Small intestine (tissue), 7 donors: ENCODE measurements at regions not wholly inside any gene's neighbourhood (a gene's known extent, or its start where the extent isn't known, plus 50 kb on each side); places are given as distances from the start of the nearest gene placed in this dataset.
"Not testable (repeated sequence)": the region's sequence is repeated elsewhere in the genome, so short reads cannot be mapped to it uniquely, and the experiment has no call there.

ENCODE experiments used
- DNase-seq, 2 donors: peaks; one replicate each; pipeline versions ENCODE4 v3.0.0 to v3.0.0-alpha.2; 2013
- FAIRE-seq: peaks from 2 replicates; lab custom pipeline; 2012; peaks lifted over from hg19 to GRCh38; lab: Jason Lieb, UNC
- H3K27ac ChIP-seq, 3 donors: one replicate each; pipeline ENCODE4 v1.5.1; 2013; ENCODE audit warnings: low read length in 2 of 3, mild to moderate bottlenecking in 2 of 3, control low read depth in 1 of 3, inconsistent platforms in 1 of 3, low read depth in 1 of 3, moderate library complexity in 1 of 3
- H3K27me3 ChIP-seq, 3 donors: one replicate each; pipeline ENCODE4 v1.6.1; 2013; ENCODE audit warnings: low read length in 3 of 3, inconsistent platforms in 1 of 3; ENCODE audit not compliant: control insufficient read depth in 3 of 3, insufficient read depth in 3 of 3
- H3K36me3 ChIP-seq, 3 donors: one replicate each; pipeline ENCODE4 v1.6.1; 2013; ENCODE audit warnings: low read length in 3 of 3, inconsistent platforms in 1 of 3, low read depth in 1 of 3, mild to moderate bottlenecking in 1 of 3, moderate library complexity in 1 of 3; ENCODE audit not compliant: control insufficient read depth in 3 of 3, insufficient read depth in 2 of 3
- H3K4me1 ChIP-seq, 3 donors: one replicate each; pipeline ENCODE4 v1.6.1; 2013; ENCODE audit warnings: low read length in 2 of 3, inconsistent platforms in 1 of 3, low read depth in 1 of 3, mild to moderate bottlenecking in 1 of 3, moderate library complexity in 1 of 3; ENCODE audit not compliant: control insufficient read depth in 3 of 3, insufficient read depth in 2 of 3
- H3K4me3 ChIP-seq, 3 donors: one replicate each; pipeline ENCODE4 v1.5.1; 2013; ENCODE audit warnings: low read length in 3 of 3, control low read depth in 1 of 3, inconsistent platforms in 1 of 3, low read depth in 1 of 3, mild to moderate bottlenecking in 1 of 3, moderate library complexity in 1 of 3
- H3K9me3 ChIP-seq, 2 donors: one replicate each; pipeline ENCODE4 v1.6.1; 2013; ENCODE audit warnings: low read depth in 1 of 2, low read length in 1 of 2; ENCODE audit not compliant: control insufficient read depth in 2 of 2, insufficient read depth in 1 of 2
- WGBS, 3 donors: extraction: QIAGEN DNeasy Blood & Tissue Kit; methylation state at CpG; one replicate each; pipeline ENCODE4 v1.1.7; 2013; 5-methylcytosine and 5-hydroxymethylcytosine counted together
- donor health status: healthy with polysubstance abuse.
- donor health status: control.
- donor health status: control.
- donor health status: Bipolar disorder and iron deficiency.
- donor health status: healthy.

DNA sequence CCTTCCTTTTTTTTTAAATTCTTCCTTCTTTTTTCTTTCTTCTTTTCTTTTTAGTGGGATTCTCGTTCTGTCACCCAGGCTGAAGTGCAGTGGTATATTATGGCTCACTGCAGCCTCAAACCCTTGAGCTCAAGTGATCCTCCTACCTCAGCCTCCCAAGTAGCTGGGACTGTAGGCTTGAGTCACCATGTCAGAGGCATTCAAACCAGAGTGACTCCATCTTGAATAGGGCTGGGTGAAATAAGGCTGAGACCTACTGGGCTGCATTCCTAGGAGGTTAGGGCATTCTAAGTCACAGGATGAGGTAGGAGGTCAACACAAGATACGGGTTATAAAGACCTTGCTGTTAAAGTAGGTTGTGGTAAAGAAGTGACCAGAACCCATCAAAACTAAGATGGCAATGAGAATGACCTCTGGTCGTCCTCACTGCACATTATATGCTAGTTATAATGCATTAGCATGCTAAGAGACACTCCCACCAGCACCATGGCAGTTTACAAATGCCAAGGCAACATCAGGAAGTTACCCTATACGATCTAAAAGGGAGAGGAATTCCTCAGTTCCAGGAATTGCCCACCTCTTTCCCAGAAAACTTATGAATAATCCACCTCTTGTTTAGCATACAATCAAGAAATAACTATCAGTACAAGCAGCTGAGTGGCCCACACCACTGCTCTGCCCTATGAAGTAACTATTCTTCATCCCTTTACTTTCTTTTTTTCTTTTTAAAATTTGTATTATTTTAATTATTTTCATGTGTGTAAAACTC lies 99.0 kb upstream of the ITGB1 start:
- 70 to 76% (median 73%) methylated on average over 4 of the region's 4 CpGs for WGBS, 3 donors
- no peak for FAIRE-seq

DNA sequence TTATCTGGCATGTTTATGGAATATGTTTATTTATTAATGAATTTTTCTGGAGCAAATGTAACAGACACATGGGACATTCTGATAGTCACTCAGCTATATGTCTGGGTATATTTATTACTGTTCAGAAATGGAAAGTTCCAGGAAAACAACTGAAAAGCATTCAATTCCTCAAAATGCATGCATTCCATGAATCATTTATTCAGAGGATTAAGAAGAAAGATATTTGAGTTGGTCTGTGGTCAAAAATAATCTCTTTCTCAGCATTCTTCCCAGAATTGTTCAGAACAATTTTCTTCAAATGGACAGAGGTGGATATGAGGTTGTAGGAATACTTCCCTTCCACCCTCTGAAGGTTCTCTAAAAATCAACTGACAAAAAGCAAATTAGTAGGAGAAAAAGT lies 97.6 kb upstream of the ITGB1 start:
- no peaks in the 10 kb centered on the region for H3K36me3 ChIP-seq
- no peaks in the 10 kb centered on the region for H3K27me3 ChIP-seq
- H3K4me1 ChIP-seq, result no peaks in the 10 kb centered on the region
- no peaks in the 10 kb centered on the region for H3K9me3 ChIP-seq
- no peak overlapping the region for H3K27ac ChIP-seq
- FAIRE-seq, result no peak
- DNase-seq, result no peak
- no peak overlapping the region for H3K4me3 ChIP-seq

More for the DNA sequence above, 99.0 kb upstream of the ITGB1 start:
- DNase-seq, result no peak
- no peaks in the 10 kb centered on the region for H3K9me3 ChIP-seq
- no peaks in the 10 kb centered on the region for H3K36me3 ChIP-seq
- no peaks in the 10 kb centered on the region for H3K27me3 ChIP-seq
- no peaks in the 10 kb centered on the region for H3K4me1 ChIP-seq
- H3K27ac ChIP-seq, result no peak overlapping the region
- H3K4me3 ChIP-seq, result no peak overlapping the region

DNA sequence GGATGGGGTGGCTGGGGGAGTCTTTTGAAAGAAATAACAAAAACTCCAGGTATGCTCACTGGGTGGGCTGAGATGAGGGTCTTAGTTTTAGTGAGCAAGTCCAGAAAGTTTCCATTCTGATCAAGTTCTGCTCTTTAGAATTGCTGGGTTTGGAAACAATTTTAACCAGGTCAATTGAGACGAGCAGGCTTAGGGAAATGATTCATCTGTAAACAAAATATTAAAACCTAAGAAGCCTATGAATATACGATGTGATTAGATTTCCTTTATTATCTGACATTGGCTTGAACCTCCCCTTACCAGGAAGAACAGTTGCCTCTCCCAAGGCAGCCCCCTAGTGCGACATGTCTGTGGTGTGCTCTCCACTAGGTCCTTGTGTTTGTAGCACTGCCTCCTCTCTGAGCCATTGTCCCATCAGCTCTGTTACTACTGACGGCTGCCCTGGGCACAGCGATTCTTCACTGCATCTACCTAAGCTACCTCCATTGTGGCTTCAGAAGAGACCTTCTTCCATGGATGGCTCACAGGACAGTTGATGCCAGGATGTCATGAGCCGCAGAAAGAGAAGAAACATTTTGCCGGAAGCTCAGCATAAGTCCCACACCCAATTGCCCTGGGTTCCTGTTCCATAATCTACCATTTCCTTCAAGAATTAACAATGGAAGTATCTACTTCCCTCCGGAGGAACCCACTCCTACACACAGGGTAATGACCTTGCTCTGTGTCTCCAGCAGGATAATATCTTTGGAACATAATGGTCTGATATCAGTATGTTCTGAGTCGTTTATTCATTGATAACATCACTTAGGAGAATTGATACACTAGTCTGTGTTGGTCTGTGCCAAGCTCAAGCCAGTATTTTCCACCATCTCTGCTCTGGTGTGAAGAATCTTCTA lies 95.1 kb upstream of the ITGB1 start:
- no peak for FAIRE-seq
- H3K27ac ChIP-seq, result no peak overlapping the region
- 69 to 73% (median 72%) methylated on average over 9 of the region's 9 CpGs for WGBS, 3 donors

DNA sequence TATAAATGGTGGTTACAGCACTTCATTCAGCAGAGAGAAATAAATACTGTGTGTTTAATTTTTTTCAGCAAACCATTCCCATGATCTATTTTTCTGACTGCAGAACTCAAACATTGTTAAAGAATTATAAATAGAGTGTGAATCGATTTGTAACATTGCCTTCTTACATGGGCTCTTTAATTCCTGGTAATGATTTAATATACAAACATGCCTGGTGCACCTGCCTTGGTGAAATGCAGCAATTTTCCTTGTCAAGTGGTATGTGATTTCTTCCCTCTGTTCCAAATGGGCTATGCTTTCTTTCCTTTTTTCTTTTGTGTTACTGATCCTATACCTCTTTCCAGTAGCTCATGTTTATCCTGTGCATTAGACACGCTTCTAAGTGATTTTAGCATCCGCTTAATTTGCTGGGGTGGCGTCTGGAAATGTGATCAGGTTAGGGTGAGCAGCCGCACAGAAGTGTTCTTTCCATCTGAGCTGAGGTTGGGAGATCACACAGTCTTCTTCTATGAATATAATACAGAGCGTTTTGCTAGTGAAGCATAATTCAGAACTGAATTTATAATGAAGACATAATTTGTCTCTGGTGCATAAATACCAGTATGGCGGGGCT lies 94.3 kb upstream of the ITGB1 start:
- no peaks in the 10 kb centered on the region for H3K4me1 ChIP-seq
- no peaks in the 10 kb centered on the region for H3K36me3 ChIP-seq
- no peaks in the 10 kb centered on the region for H3K27me3 ChIP-seq
- H3K27ac ChIP-seq, result no peak overlapping the region
- H3K9me3 ChIP-seq, result no peaks in the 10 kb centered on the region
- FAIRE-seq (no peak), DNase-seq (no peak)
- WGBS, 3 donors, result 82 to 86% (median 83%) methylated on average over 7 of the region's 7 CpGs
- no peak overlapping the region for H3K4me3 ChIP-seq

More for the DNA sequence above, 95.1 kb upstream of the ITGB1 start:
- Histone ChIP-seq H3K27me3 (no peaks in the 10 kb centered on the region), H3K4me3 (no peak overlapping the region), H3K9me3 (no peaks in the 10 kb centered on the region), H3K4me1 (no peaks in the 10 kb centered on the region), H3K36me3 (no peaks in the 10 kb centered on the region)
- no peak for DNase-seq

DNA sequence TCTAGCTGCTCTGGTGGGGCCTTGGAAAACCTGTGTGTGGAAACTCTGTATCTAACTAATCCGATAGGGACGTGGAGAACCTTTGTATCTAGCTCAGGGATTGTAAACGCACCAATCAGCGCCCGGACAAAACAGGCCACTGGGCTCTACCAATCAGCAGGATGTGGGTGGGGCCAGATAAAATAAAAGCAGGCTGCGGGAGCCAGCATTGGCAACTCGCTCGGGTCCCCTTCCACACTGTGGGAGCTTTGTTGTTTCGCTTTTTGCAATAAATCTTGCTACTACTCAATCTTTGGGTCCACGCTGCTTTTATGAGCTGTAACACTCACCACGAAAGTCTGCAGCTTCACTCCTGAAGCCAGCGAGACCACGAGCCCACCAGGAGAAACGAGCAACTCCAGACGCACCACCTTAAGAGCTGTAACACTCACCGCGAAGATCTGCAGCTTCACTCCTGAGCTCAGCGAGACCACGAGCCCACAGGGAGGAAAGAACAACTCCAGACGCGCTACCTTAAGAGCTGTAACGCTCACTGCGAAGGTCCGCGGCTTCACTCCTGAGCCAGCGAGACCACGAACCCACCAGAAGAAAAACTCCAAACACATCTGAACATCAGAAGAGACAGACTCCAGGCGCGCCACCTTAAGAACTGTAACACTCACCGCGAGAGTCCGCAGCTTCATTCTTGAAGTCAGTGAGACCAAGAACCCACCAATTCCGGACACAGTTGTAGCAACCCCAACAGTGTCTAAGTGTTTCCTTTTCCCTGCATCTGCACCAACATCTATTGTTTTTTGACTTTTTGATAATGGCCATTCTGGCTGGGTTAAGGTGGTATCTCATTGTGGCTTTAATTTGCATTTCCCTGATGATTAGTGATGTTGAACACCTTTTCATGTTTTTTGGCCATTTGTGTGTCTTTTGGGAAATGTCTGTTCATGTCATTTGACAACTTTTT lies 92.2 kb upstream of the ITGB1 start:
- WGBS, 3 donors, result 90 to 95% (median 94%) methylated on average over 33 of the region's 33 CpGs
- not testable (repeated sequence) for H3K4me3 ChIP-seq, H3K27me3 ChIP-seq, H3K9me3 ChIP-seq, H3K27ac ChIP-seq, DNase-seq, FAIRE-seq, H3K36me3 ChIP-seq, H3K4me1 ChIP-seq

DNA sequence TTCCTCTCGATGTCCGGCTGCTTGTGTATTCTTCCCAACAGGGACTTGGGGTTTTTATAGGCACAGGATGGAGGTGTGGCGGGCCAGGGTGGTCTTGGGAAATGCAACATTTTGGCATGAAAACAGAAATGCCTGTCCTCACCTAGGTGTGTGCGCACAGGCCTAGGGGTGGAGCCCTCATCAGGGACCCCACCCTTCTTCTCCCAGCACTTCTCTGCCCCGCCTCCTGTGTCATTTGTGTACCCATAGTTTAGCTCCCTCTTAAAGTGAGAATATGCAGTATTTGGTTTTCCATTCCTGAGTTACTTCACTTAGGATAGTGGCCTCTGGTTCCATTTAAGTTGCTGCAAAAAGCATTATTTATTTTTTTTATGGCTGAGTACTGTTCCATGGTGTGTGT lies 90.2 kb upstream of the ITGB1 start:
- no peaks in the 10 kb centered on the region for H3K9me3 ChIP-seq
- 92 to 96% (median 95%) methylated on average over 5 of the region's 5 CpGs for whole genome bisulfite sequencing, 3 donors
- no peaks in the 10 kb centered on the region for H3K36me3 ChIP-seq
- H3K4me1 ChIP-seq, result peaks cover 0 to 19% (median 0%) of the 10 kb centered on the region in 3 donors
- DNase-seq (no peak), FAIRE-seq (no peak)
- no peak overlapping the region for H3K27ac ChIP-seq
- H3K27me3 ChIP-seq, result no peaks in the 10 kb centered on the region
- H3K4me3 ChIP-seq, result no peak overlapping the region

DNA sequence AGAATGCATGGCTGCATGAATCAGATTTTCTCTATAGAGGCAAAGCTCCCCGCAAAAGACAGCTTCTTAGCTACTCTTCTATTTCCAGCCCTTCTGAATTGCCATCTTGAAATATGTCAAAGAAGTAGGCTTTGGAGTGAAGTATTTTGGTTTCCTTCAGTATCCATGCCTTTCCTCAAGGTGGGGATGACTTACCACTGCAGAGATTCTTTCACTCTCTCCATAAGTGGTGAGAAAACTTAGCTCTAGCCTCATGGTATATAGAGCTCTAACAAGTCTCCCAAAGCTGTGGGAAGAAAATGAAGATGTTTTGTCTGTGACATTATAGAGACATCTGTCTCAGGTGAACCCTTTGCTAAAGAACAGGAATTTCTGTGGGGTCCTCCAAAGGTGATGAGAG lies 89.6 kb upstream of the ITGB1 start:
- FAIRE-seq (no peak), DNase-seq (no peak)
- Histone ChIP-seq H3K4me3 (no peak overlapping the region), H3K27ac (no peak overlapping the region), H3K4me1 (peaks cover 0 to 19% (median 0%) of the 10 kb centered on the region in 3 donors), H3K27me3 (no peaks in the 10 kb centered on the region), H3K9me3 (no peaks in the 10 kb centered on the region), H3K36me3 (no peaks in the 10 kb centered on the region)
- WGBS, 3 donors, result 88 to 96% (median 94%) methylated on average over 1 of the region's 1 CpG
